Kasumi-1 (cell line): ENCODE measurements at regions not wholly inside any gene's neighbourhood (a gene's known extent, or its start where the extent isn't known, plus 50 kb on each side); places are given as distances from the start of the nearest gene placed in this dataset.
"Not testable (repeated sequence)": the region's sequence is repeated elsewhere in the genome, so short reads cannot be mapped to it uniquely, and the experiment has no call there.

ENCODE experiments used
- DNase-seq, 2 experiments: peaks; one replicate each; lab custom pipeline; 2025; lab: John Stamatoyannopoulos, UW

DNA sequence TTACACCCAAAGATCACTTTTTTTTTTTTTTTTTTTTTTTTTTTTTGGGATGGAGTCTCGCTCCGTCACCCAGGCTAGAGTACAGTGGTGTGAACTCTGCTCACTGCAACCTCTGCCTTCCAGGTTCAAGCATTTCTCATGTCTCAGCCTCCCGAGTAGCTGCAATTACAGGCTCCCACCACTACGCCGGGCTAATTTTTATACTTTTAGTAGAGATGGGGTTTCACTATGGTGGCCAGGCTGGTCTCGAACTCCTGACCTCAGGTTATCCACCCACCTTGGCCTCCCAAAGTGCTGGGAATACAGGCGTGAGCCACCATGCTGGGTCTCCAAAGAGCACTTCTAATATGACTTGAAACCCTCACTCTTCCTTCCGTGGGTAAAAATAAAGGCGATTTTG is 152.2 kb upstream of the SPACA7 start:
- not testable (repeated sequence) for DNase-seq

DNA sequence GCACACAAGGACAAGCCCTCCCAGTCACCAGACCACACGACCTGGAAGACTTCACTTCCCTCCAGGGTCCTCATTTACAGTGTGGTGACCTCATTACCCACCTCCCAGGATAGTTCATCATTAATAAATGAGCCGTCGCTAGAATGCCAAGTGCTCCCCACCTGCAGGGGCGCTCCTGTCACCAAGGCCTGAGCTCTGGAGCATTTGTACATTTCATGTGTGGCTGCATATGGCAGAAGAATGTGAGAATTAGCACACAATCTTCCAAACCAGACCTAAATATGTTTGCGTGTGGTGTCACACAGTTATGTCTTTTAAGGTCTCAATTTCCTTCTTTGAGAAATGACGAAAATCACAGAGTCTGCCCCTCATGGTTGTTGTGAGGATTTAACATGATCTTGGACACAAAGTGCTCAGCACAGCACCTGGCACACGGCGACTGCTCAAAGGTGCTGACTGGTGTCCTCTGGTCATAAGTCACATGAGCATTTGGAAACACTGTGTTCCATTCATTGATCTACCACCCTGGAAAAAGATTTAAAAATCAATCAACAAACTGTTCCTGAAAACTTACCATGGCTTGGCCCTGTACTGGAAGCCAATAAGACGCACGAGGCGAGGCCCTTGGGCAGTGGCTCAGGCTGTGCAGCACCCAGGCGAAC is 150.6 kb upstream of the SPACA7 start:
- DNase-seq, result no peak

DNA sequence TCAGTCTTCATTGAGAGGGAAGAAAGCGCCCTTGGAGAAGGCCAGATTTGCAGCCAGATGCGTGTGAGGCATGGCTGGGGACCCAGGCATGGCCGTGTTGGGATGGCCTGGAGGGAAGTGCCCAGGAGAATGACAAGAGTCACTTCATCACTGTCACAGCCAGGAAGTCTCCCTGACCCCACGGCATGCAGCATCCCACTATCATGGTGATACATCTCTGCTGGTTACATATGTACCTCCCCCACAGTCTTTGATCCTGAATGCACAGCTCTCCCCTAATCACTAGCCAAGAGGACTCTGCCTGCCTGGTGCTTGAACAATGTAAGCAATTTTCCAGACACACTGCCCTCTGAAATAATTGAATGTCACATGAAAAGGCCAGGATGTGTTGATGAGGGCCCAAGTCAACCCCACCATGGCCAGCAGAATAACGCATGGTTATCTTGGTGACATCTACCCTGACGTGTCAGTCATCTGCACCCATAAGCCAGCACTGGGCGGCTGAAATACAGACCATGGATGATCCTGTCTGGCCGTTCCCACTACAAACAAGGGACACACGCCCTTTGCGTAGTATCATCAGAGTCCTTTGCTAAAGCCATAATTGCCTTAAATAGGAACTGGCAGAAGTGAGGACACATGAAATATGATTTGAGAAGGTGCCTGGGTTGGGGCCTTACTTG is 149.7 kb upstream of the SPACA7 start:
- DNase-seq, result no peak

DNA sequence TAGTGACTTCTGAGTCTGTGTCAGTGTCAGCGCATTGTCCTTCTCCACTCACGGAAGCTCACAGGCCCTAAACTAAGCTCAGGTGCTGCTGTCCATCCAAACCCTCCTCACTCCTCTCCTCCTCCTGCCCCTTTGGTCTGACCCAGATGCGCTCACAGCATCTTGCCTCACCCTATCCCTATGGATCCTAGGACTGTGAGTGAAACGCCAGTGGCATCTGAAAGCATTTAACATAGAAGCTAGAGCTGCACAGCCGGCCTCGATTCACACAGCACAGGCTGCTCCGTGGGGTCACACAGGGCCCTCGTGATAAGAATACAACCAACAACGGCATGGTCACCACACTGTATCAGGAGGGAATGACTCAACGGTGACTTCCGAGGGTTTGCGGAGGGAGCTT is 149.1 kb upstream of the SPACA7 start:
- DNase-seq, result no peak

DNA sequence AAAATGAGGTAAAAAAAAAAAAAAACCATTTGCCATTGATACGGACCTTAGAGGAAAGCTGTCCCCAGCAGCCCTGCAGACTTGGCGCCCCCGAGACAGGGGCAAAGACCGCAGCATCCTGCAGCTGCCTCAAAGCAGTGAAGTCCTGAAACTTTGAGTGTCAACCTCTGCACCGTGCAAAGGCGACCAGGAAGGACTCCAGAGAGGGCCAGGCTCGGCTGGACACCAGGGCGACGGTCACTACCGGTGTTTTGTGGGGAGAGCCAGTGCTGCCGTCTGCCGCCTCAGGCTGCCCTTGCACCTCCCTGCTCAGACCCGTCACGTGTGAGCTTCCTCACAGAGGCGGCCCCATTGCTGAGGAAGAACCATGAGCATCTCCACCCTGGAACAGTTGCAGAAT is 146.7 kb upstream of the SPACA7 start:
- no peak for DNase-seq

DNA sequence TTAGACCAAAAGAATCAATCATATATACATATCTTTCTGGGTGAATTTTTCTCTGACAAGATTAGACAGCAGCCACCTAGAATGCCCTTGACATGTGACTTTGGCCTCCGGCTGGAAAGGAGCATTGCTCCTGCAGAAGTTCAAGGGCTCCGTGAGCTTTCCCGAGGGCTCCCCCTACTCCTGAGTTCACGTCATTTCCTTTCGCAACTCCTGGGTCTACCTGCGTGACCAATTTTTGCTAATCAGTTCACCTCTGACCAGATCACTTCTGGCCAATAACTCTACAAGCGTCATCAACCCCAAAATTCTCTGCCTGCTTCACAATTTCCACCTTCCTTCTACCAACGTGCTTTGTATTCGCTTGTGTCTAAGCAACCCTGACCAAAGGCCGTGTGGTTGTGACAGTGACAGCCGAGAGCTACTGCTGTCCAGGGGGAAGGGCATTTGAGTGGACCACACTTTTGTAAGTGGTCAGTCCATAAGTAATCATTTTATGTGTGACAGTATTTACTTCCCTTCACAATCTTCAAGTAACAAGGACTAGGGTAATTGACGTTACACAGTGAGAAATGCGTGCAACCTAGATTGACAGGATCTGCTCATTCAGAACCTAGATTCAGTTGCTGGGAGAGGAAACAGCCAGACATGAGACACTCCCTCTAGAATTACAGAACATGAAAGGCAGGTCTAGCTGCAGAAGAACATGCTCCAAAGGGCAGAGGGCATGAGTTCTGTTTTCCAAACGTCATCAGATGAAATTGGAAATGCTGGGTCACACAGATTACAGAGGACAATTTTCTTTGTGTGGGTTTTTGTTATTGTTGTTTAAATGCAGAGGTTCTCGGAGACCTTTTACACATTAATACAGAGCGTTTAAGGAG is 145.9 kb upstream of the SPACA7 start:
- DNase-seq, result no peak

DNA sequence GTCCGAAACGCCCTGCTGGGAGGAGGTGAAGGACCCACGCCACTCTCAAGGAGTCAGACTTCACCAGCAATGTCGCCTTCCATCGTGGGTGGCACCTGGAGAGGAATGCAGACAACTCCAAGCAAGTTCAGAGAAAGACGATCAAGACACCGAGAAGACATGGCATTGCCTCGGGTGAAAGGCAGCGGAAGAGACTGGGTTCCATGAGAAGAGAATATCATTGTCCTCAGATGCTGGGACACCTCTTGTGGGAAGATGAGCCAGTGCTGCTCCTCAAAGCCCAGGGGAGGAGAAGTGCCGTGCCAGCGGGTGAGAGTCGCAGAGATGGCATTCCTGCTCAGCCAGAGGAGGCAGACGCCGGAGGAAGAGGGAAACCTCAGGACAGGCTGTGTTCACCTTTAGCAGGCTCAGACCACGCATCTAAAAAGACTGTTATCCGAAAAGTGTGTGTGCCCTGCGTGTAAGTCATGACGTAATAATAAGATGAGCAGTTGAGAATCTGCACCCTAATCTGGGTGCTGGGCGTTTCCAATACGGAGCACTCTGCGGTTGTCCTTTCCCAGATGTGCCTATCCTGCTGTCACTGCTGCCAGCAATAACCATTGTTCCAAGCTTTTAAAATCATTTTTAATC is 144.6 kb upstream of the SPACA7 start:
- no peak for DNase-seq

DNA sequence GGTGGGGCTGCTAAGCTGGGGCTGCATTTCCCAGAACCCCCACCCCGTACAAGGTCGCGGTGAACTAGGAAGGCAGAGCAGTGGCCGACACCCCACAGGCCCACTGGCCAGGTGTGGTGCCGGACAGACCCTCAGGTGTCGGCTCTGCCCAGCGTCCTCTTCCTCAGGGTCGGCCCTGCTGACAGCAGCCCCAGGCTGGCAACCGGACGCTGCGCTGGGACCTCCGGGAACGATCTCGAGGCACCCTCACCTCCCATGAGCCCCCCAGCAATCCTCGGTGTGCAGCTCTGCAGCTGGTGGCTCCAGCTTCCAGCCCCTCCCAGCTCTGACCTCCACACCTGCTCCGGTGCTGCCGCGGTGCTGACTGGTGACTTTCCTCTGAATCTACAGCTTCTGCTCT is 142.9 kb upstream of the SPACA7 start:
- DNase-seq, result no peak

DNA sequence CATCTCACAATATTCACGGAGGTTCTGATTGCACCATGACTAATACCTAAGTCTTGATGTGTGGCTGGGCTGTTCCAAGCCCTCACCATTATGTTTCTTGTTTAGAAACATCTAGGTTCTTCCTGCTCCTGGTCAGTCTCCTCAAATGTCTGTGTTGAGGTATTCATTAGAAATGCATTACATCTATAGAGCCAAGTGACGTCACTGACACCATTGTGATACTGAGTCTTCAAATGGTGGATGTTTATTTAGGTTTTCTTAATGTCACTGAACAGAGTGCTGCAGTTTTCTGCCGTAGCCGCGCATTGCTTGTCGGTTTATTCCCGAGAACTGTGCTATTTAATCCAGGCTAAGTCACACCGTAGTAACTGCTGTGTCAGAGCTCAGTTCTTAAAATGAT is 142.4 kb upstream of the SPACA7 start:
- no peak for DNase-seq

DNA sequence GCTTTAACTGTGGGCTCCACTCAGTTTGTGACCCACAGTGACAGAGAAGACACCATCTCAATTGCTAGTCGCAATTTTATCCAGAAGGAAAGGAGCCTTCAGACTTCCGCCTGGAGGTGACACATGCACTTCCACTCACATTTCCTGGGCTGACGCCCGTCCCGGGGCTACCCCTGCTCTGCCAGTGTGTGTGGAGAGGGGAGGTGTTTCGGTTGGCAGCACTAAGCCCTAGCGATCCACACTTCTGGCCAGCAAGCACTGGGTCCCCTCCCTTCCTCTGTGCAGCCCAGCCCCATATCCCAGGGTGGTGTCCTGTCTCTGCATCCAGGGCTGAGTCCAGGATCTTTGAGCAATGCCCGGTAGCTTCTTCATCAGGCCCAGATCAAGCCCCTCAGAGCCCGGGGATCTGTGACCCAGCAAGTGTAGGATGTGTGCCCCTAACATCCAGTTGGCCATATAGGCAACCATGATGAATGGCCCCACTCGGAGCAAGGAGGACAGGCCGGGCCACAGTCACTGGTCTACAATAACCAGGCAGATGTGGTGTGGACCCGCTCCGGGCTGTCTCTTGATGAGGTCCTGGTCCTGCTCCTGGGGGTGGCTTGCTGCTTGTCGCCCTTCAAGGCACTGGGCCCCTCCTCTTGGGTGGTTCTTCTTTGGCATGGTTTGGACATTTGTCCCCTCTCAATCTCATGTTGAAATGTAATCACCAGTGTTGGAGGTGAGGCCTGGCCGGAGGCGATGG is 141.9 kb upstream of the SPACA7 start:
- no peak for DNase-seq

DNA sequence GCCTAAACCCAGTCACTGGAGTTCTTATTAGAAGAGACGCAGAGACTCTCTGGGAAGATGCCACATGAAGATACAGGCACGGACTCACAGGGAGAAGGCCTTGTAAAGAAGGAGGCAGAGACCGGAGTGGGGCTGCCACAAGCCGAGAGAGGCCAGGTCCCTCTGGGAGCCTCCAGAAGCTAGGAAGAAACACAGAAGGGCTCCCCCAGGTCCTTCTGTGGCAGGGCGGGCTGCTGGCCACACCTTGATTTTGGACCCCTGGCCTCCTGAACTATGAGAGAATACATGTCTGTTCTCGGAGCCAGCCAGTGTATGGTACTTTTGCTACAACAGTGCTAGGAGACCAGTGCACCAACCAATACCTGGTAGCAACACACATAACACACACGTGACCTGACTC is 140.1 kb upstream of the SPACA7 start:
- no peak for DNase-seq

DNA sequence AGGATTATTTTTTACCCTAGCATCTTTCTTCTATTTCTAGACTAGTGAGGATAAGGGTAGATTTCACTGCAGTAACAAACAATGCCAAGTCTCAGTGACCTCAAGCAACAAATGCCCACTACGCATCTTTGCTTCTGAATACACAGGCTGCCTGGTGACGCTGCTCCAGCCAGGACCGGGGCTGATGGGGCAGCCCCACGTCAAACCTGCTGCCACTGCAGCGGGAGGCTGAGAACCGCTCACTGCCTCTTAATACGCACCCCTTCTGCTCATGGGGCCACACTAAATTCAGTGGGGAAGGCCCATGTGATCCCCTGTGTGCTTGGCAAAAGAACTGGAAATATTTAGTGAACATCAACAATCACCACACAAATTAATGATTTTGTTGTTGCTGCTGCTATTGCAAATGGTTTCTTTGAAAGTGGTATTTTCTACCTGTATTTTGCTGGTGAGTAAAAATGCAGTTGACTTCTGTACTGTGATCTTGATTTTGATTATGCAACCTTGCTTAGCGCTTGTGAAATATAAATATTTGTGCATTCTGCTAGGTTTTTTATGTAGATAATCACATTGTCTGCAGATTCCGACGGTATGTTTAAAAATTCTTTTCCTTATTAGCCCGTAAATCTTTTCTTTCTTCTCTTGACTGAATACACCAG is 139.5 kb upstream of the SPACA7 start:
- no peak for DNase-seq

DNA sequence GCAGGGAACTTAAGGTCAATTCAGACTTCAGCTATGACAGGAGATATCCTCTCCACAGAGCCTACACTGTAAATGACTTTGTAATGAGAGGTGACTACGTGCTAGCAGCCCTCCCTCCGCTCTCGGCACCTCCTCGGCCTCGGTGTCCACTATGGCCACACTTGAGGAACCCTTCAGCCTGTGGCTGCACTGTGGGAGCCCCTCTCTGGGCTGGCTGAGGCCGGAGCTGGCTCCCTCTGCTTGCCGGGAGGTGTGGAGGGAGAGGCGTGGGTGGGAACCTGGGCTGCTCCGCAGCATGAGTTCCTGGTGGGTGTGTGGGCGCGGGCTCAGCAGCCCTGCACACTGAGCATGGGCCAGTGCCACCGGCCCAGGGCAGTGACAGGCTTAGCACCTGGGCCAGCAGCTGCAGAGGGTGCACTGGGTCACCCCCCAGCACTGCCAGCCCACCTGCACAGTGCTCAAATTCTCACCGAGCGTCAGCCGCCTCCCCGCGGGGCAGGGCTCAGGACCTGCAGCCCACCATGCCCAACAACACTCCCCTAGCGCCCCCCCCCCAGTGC is 137.6 kb upstream of the SPACA7 start:
- no peak for DNase-seq

DNA sequence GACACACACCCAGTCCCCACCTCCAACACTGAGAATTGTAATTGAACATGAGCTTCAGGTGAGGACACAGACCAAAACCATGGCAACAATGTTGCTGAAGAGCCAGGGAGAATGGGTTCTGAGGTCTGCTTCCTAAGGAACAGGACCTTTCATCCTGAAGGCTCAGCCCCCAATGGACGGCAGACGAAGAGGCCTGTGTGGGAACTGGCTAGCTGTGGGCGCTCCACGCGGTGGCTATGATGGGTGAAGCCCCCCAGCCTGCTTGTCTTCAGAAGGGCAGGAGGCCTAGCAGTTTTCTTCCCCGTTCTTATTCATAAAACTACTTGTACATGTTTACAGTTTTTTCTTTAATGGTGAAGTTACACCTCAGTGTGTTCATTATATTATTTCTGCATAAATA is 136.1 kb upstream of the SPACA7 start:
- no peak for DNase-seq

DNA sequence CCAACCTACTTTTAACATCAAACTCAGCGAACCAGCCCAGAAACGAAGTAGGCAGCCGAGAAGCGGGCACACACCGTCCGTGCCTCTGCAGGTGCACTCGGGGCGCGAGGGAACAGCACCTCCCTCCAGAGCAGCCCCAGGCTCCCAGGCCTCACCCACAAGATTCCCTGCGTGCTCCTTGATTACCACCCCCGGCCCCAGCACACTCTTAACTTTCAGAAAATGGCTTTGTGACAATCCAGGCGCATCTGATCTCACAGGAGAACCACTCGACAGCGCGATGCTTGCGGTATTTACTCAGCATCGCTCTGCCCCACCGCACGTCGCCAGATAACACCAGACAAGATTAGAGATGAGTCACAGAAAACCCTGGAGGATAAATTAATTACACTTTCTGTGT is 134.9 kb upstream of the SPACA7 start:
- DNase-seq, result no peak

DNA sequence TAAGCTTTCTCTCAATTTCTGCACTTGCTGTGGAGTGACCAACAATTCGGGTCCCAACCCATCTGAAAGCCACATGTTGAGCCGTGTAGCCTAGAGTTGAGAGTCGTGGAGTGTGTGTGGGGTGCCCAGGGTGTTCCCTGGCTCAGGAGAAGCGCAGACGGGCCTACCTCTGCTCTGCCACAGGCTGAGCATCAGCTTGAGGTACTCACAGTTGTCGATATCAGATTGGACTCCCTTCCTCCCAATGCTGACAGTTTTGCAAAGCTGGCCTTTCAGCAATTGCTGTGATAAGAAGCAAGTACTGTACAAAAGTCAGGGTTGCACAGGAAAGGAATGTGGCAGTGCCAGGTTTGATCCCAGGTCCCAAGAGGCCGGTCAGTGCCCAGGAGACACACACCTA is 133.4 kb upstream of the SPACA7 start:
- DNase-seq, result no peak

DNA sequence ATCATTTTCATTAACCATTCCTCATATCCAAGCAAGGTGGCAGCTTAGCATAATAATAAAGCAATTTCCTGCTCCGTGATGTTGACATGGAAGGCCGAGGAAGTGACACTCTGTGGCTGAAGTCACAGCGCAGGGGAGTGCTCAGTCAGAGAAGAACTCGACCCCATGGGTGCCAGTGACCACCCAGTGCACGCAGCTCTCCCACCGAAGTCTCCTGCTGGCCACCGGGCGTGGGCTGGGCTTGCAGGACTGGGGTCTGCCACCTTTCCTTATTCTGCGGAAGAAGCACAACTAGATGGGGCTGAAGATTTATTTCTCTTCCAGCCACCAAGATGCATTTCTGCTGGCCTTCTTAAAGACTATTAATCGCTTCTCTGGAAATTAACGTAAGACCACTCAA is 132.1 kb upstream of the SPACA7 start:
- no peak for DNase-seq

DNA sequence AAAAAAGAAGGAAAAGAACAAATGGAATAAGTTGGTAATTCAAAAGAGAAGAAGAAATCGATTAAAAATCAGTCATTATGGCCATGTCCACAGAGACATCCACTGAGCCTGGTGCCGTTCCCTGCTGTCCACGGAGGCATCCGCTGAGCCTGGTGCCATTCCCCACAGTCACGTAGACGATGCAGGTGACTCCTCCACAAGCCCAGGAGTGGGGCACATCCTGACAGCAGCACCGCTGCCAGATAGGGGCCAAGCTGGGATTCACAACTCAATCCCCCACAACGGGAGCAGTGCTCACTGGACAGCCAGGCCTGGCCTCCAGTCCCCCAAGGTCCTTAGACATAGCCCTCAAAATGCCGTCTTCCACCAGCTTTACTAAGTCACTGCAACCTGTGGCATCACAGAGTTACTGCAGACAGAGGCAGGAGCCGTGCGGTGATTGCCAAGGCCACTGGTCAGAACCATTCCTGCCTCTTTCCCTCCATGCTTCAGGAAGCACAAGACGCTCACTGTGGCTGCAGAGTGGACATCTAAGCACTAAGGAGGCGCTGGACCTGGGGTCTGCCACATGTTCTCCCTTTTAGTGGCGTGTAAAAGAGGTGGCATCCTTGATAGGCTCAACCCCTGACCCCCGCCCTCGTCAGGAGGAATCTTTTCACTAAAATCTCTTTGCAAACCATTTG is 131.5 kb upstream of the SPACA7 start:
- DNase-seq, result no peak

DNA sequence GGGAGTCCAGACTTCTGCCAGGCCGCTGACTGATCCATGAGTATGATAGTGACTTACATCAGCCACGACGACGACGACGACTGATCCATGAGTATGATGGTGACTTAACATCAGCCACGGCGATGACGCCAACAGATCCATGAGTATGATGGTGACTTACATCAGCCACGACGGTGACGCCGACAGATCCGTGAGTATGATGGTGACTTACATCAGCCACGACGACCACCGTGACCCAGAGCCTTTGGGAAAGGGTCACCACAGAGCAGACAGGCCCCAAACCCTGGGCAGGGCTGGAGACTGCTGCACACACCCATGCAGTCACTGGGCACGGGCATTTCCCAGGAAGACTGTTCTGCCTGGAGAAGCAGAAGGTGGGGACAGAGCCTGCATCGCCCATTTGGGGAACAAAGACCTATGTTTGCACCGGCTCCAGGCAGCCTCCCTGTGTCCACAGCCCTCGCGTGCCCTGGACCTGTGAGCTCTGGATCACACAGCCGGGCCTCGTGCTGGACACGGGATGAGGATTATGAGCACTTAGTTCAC is 130.9 kb upstream of the SPACA7 start:
- no peak for DNase-seq

DNA sequence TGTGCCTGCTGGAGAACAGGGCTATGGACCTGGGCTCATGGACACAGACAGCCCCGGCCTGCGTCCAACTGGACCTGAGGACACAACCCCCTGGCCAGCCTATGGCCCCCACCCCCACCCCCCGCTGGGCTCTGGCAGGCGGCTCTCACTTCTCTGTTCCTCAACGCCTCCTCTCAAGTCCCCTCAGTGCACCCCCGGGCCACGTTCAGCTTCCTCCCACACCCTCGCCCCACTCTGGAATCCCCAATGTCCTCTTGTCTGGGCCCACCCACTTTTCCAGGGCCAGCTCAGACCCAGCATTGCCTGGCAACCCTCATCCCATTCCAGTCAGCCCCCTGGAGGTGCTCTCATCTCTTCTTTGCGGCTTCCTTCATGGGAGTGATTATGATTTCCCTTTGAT is 130.2 kb upstream of the SPACA7 start:
- DNase-seq, result no peak
